Karpas-422 (cell line): ENCODE measurements at regions not wholly inside any gene's neighbourhood (a gene's known extent, or its start where the extent isn't known, plus 50 kb on each side); places are given as distances from the start of the nearest gene placed in this dataset.

ENCODE experiments used
- DNase-seq: peaks from one replicate; pipeline ENCODE4 v3.0.0-alpha.2; 2015
- H2AFZ ChIP-seq: fragments of 200-600 bp; sonication (generic); 2 replicates; pipeline ENCODE4 v1.6.1; 2014; ENCODE audit warnings: antibody characterized with exemption, low read length, mixed read lengths
- H3K27ac ChIP-seq: fragments of 200-600 bp; sonication (generic); 2 replicates; pipeline ENCODE4 v1.5.1; 2014; ENCODE audit warnings: mild to moderate bottlenecking, low read length, moderate library complexity
- H3K27me3 ChIP-seq: fragments of 200-600 bp; sonication (generic); 2 replicates; pipeline ENCODE4 v1.6.1; 2014; ENCODE audit warnings: low read length, mixed read lengths
- H3K36me3 ChIP-seq: fragments of 200-600 bp; sonication (generic); 2 replicates; pipeline ENCODE4 v1.6.1; 2014; ENCODE audit warnings: low read length, mixed read lengths; ENCODE audit not compliant: insufficient read depth
- H3K4me1 ChIP-seq: fragments of 200-600 bp; sonication (generic); 2 replicates; pipeline ENCODE4 v1.6.1; 2014; ENCODE audit warnings: mild to moderate bottlenecking, low read length, mixed read lengths
- H3K4me2 ChIP-seq: fragments of 200-600 bp; sonication (generic); 2 replicates; pipeline ENCODE4 v1.6.1; 2014; ENCODE audit warnings: low read length, low read depth, mild to moderate bottlenecking; ENCODE audit not compliant: poor library complexity, severe bottlenecking
- H3K4me3 ChIP-seq: fragments of 200-600 bp; sonication (generic); 2 replicates; pipeline ENCODE4 v1.5.1; 2014; ENCODE audit warnings: mild to moderate bottlenecking, antibody characterized with exemption, low read length, mixed read lengths
- H3K79me2 ChIP-seq: fragments of 200-600 bp; sonication (generic); 2 replicates; pipeline ENCODE4 v1.6.1; 2014; ENCODE audit warnings: mild to moderate bottlenecking, low read length, mixed read lengths
- H3K9ac ChIP-seq: fragments of 200-600 bp; sonication (generic); 2 replicates; pipeline ENCODE4 v1.6.0; 2014; ENCODE audit warnings: low read length
- H3K9me2 ChIP-seq: fragments of 200-600 bp; sonication (generic), shearing (Covaris generic); replicated peaks from 2 replicates; pipeline ENCODE4 v1.6.0; 2014; ENCODE audit warnings: mild to moderate bottlenecking, low read length, moderate library complexity; ENCODE audit not compliant: insufficient read depth
- H3K9me3 ChIP-seq: fragments of 300-700, 200-600 bp; sonication (generic); 2 replicates; pipeline ENCODE4 v1.6.1; 2014; ENCODE audit warnings: low read length, mixed read lengths
- H4K20me1 ChIP-seq: fragments of 200-600 bp; sonication (generic); 2 replicates; pipeline ENCODE4 v1.6.1; 2014; ENCODE audit warnings: mild to moderate bottlenecking, antibody characterized with exemption, low read length, low read depth; ENCODE audit not compliant: insufficient read depth

GRCh38 chr7:116422683-116423082 is 76.9 kb upstream of the CAV2 start:
- Histone ChIP-seq H3K79me2 (no peaks in the 10 kb centered on the region), H3K9ac (no peak overlapping the region), H3K4me3 (no peak overlapping the region), H3K4me2 (no peak overlapping the region), H3K27me3 (no peaks in the 10 kb centered on the region), H3K9me3 (no peaks in the 10 kb centered on the region), H4K20me1 (no peaks in the 10 kb centered on the region), H2AFZ (no peak overlapping the region), H3K9me2 (no peaks in the 10 kb centered on the region), H3K27ac (no peak overlapping the region), H3K4me1 (no peaks in the 10 kb centered on the region), H3K36me3 (no peaks in the 10 kb centered on the region)
- DNase-seq = no peak

GRCh38 chr7:116423499-116423898 is 76.0 kb upstream of the CAV2 start:
- no peak overlapping the region for H3K4me2 ChIP-seq
- DNase-seq = no peak
- H3K9me3 ChIP-seq = no peaks in the 10 kb centered on the region
- no peaks in the 10 kb centered on the region for H3K27me3 ChIP-seq
- no peak overlapping the region for H3K4me3 ChIP-seq
- H3K27ac ChIP-seq = no peak overlapping the region
- H4K20me1 ChIP-seq = no peaks in the 10 kb centered on the region
- no peak overlapping the region for H3K9ac ChIP-seq
- no peaks in the 10 kb centered on the region for H3K4me1 ChIP-seq
- no peaks in the 10 kb centered on the region for H3K9me2 ChIP-seq
- H2AFZ ChIP-seq = no peak overlapping the region
- H3K36me3 ChIP-seq = no peaks in the 10 kb centered on the region
- H3K79me2 ChIP-seq = no peaks in the 10 kb centered on the region

- Histone ChIP-seq H3K9me2 (no peaks in the 10 kb centered on the region), H3K27ac (no peak overlapping the region), H3K27me3 (no peaks in the 10 kb centered on the region), H2AFZ (no peak overlapping the region), H3K4me1 (no peaks in the 10 kb centered on the region), H3K36me3 (no peaks in the 10 kb centered on the region), H3K4me2 (no peak overlapping the region), H3K4me3 (no peak overlapping the region), H3K9ac (no peak overlapping the region), H3K79me2 (no peaks in the 10 kb centered on the region), H3K9me3 (no peaks in the 10 kb centered on the region), H4K20me1 (no peaks in the 10 kb centered on the region)
- DNase-seq = no peak
These were observed 73.8 kb upstream of the CAV2 start for GRCh38 chr7:116425647-116426209.

- Histone ChIP-seq H3K4me2 (no peak overlapping the region), H3K9ac (no peak overlapping the region), H3K4me1 (no peaks in the 10 kb centered on the region), H4K20me1 (no peaks in the 10 kb centered on the region), H2AFZ (no peak overlapping the region), H3K4me3 (no peak overlapping the region), H3K9me2 (no peaks in the 10 kb centered on the region), H3K9me3 (no peaks in the 10 kb centered on the region), H3K27ac (no peak overlapping the region), H3K36me3 (no peaks in the 10 kb centered on the region), H3K27me3 (no peaks in the 10 kb centered on the region), H3K79me2 (no peaks in the 10 kb centered on the region)
- DNase-seq = no peak
These were observed 72.9 kb upstream of the CAV2 start for GRCh38 chr7:116426428-116427156.

- Histone ChIP-seq H3K9ac (no peak overlapping the region), H2AFZ (no peak overlapping the region)
These were observed 69.4 kb upstream of the CAV2 start for GRCh38 chr7:116429986-116430619.

GRCh38 chr7:116431787-116432526 is 67.6 kb upstream of the CAV2 start:
- no peak overlapping the region for H3K4me3 ChIP-seq
- no peaks in the 10 kb centered on the region for H3K79me2 ChIP-seq
- H3K36me3 ChIP-seq = no peaks in the 10 kb centered on the region
- no peak overlapping the region for H3K9ac ChIP-seq
- no peak overlapping the region for H3K4me2 ChIP-seq
- no peak overlapping the region for H2AFZ ChIP-seq
- no peaks in the 10 kb centered on the region for H3K9me3 ChIP-seq
- H3K9me2 ChIP-seq = no peaks in the 10 kb centered on the region
- H3K27ac ChIP-seq = no peak overlapping the region
- no peaks in the 10 kb centered on the region for H3K4me1 ChIP-seq
- H3K27me3 ChIP-seq = no peaks in the 10 kb centered on the region
- no peak for DNase-seq
- no peaks in the 10 kb centered on the region for H4K20me1 ChIP-seq

More at GRCh38 chr7:116429986-116430619, 69.4 kb upstream of the CAV2 start:
- Histone ChIP-seq H4K20me1 (no peaks in the 10 kb centered on the region), H3K4me2 (no peak overlapping the region), H3K36me3 (no peaks in the 10 kb centered on the region), H3K9me3 (no peaks in the 10 kb centered on the region), H3K79me2 (no peaks in the 10 kb centered on the region), H3K4me3 (no peak overlapping the region), H3K9me2 (no peaks in the 10 kb centered on the region), H3K27me3 (no peaks in the 10 kb centered on the region), H3K4me1 (no peaks in the 10 kb centered on the region), H3K27ac (no peak overlapping the region)
- no peak for DNase-seq

GRCh38 chr7:116432527-116432916 is 67.0 kb upstream of the CAV2 start:
- H3K9me2 ChIP-seq = no peaks in the 10 kb centered on the region
- H3K79me2 ChIP-seq = no peaks in the 10 kb centered on the region
- H3K36me3 ChIP-seq = no peaks in the 10 kb centered on the region
- no peak for DNase-seq
- H3K4me3 ChIP-seq = no peak overlapping the region
- no peaks in the 10 kb centered on the region for H4K20me1 ChIP-seq
- H3K4me1 ChIP-seq = no peaks in the 10 kb centered on the region
- no peak overlapping the region for H2AFZ ChIP-seq
- H3K27ac ChIP-seq = no peak overlapping the region
- H3K27me3 ChIP-seq = no peaks in the 10 kb centered on the region
- no peak overlapping the region for H3K4me2 ChIP-seq
- no peak overlapping the region for H3K9ac ChIP-seq
- H3K9me3 ChIP-seq = no peaks in the 10 kb centered on the region

GRCh38 chr7:116433246-116433645 is 66.3 kb upstream of the CAV2 start:
- Histone ChIP-seq H4K20me1 (no peaks in the 10 kb centered on the region), H3K4me1 (no peaks in the 10 kb centered on the region), H3K36me3 (no peaks in the 10 kb centered on the region), H3K79me2 (no peaks in the 10 kb centered on the region), H2AFZ (no peak overlapping the region), H3K27me3 (no peaks in the 10 kb centered on the region), H3K4me3 (no peak overlapping the region), H3K9me2 (no peaks in the 10 kb centered on the region), H3K9me3 (no peaks in the 10 kb centered on the region), H3K27ac (no peak overlapping the region), H3K4me2 (no peak overlapping the region), H3K9ac (no peak overlapping the region)
- no peak for DNase-seq
